ENCODE measurements at regions not wholly inside any gene's neighbourhood (a gene's known extent, or its start where the extent isn't known, plus 50 kb on each side); places are given as distances from the start of the nearest gene placed in this dataset.

- TF ChIP-seq CTCF (conservative IDR thresholded peaks at IDR 0.05; ENCODE audit: low read length) = no peak
- no peak for TF ChIP-seq EZH2phosphoT487 (IDR thresholded peaks at IDR 0.05; ENCODE audit: borderline replicate concordance, low read depth, low read length)
Observed at GRCh38 chr11:80826808-80827207, 1386.0 kb upstream of the TENM4 start.
